H1 (cell line): ENCODE measurements at regions not wholly inside any gene's neighbourhood (a gene's known extent, or its start where the extent isn't known, plus 50 kb on each side); places are given as distances from the start of the nearest gene placed in this dataset.

Experiments used
- CTCF ChIA-PET: fragments of 300-600 bp; sonication (Branson Sonifier 250); formaldehyde crosslinking; loops from one replicate; lab custom pipeline; 2021; ENCODE audit not compliant: partially characterized antibody; lab: Charles Lee
- POLR2A ChIA-PET: fragments of 300-600 bp; sonication (Branson Sonifier 250); formaldehyde crosslinking; loops from one replicate; lab custom pipeline; 2021; ENCODE audit warnings: inconsistent platforms; ENCODE audit not compliant: partially characterized antibody; lab: Charles Lee
- DNase-seq, 2 experiments: peaks; one replicate each; pipeline versions ENCODE4 v3.0.0 to v3.0.0-alpha.2; 2010 to 2022; ENCODE audit warnings: low spot score in 2 of 2, low read depth in 1 of 2, mixed read lengths in 1 of 2
- FAIRE-seq: peaks from 2 replicates; lab custom pipeline; 2011; peaks lifted over from hg19 to GRCh38; lab: Jason Lieb, UNC
- H2AFZ ChIP-seq: 2 replicates; pipeline ENCODE4 v1.8.1; 2012; ENCODE audit warnings: low read length, inconsistent platforms
- H2AK5ac ChIP-seq: 2 replicates; pipeline ENCODE4 v1.6.1; 2013; ENCODE audit warnings: low read depth, low read length
- H2BK120ac ChIP-seq: replicated peaks from 2 replicates; pipeline ENCODE3; 2013; ENCODE audit warnings: low read depth, low read length, inconsistent platforms
- H2BK12ac ChIP-seq: 2 replicates; pipeline ENCODE4 v1.6.1; 2013; ENCODE audit warnings: low read depth, low read length
- H2BK15ac ChIP-seq: 2 replicates; pipeline ENCODE4 v1.6.1; 2013; ENCODE audit warnings: low read length
- H2BK20ac ChIP-seq: 2 replicates; pipeline ENCODE4 v1.6.1; 2013; ENCODE audit warnings: low read length
- H2BK5ac ChIP-seq: 2 replicates; pipeline ENCODE4 v1.6.1; 2013; ENCODE audit warnings: low read depth, low read length
- H3K14ac ChIP-seq: 2 replicates; pipeline ENCODE4 v1.6.1; 2013; ENCODE audit warnings: inconsistent platforms; ENCODE audit not compliant: insufficient read length
- H3K18ac ChIP-seq: 2 replicates; pipeline ENCODE4 v1.6.1; 2013; ENCODE audit warnings: low read length; ENCODE audit errors: extremely low read depth
- H3K23ac ChIP-seq: 2 replicates; pipeline ENCODE4 v1.6.1; 2013; ENCODE audit warnings: inconsistent platforms; ENCODE audit not compliant: insufficient read length
- H3K23me2 ChIP-seq: 2 replicates; pipeline ENCODE4 v1.6.1; 2013; ENCODE audit warnings: low read depth, low read length
- H3K27ac ChIP-seq: 2 replicates; pipeline ENCODE4 v1.6.1; 2011; ENCODE audit warnings: low read depth, low read length, inconsistent platforms
- H3K27me3 ChIP-seq, 4 experiments: replicated peaks in 1 of 4; 1 replicate in 1 of 4; 2 replicates in 3 of 4; pipeline versions ENCODE4 v1.6.1 to v1.8.1; 2011 to 2013; ENCODE audit warnings: low read length in 3 of 4, mild to moderate bottlenecking in 3 of 4, inconsistent platforms in 2 of 4, mixed read lengths in 2 of 4, moderate library complexity in 1 of 4; ENCODE audit not compliant: control insufficient read depth in 3 of 4, insufficient read depth in 3 of 4; ENCODE audit errors: extremely low read depth in 1 of 4
- H3K36me3 ChIP-seq, 4 experiments: 2 replicates each; pipeline versions ENCODE4 v1.6.1 to v1.8.1; 2011 to 2013; ENCODE audit warnings: mild to moderate bottlenecking in 4 of 4, low read length in 3 of 4, moderate library complexity in 2 of 4, control low read depth in 1 of 4, inconsistent platforms in 1 of 4; ENCODE audit not compliant: insufficient read depth in 4 of 4, control insufficient read depth in 2 of 4
- H3K4ac ChIP-seq: replicated peaks from 2 replicates; pipeline ENCODE3; 2013; ENCODE audit warnings: low read length, low read depth, mixed read lengths, inconsistent platforms; ENCODE audit not compliant: insufficient read length
- H3K4me1 ChIP-seq, 4 experiments: replicated peaks in 1 of 4; 1 replicate in 1 of 4; 2 replicates in 3 of 4; pipeline versions ENCODE4 v1.6.1 to v1.8.1; 2011 to 2013; ENCODE audit warnings: low read length in 3 of 4, inconsistent platforms in 2 of 4, mixed read lengths in 1 of 4; ENCODE audit not compliant: insufficient read depth in 4 of 4, control insufficient read depth in 3 of 4
- H3K4me2 ChIP-seq, 2 experiments: 2 replicates each; pipeline versions ENCODE4 v1.6.1 to v1.8.1; 2011 to 2013; ENCODE audit warnings: low read depth in 2 of 2, low read length in 2 of 2, control low read depth in 1 of 2, inconsistent platforms in 1 of 2, mild to moderate bottlenecking in 1 of 2; ENCODE audit not compliant: insufficient read depth in 1 of 2
- H3K4me3 ChIP-seq, 4 experiments: fragments of 200-600, 300-600 bp in 1 of 4; sonication (generic), shearing (Covaris generic), sonication (Bioruptor Twin) in 1 of 4; 2 replicates each; pipeline versions ENCODE4 v1.5.1 to v1.8.1; 2011 to 2016; ENCODE audit warnings: low read length in 4 of 4, low read depth in 3 of 4, control low read depth in 2 of 4, inconsistent platforms in 2 of 4, mild to moderate bottlenecking in 2 of 4, mixed read lengths in 1 of 4, moderate library complexity in 1 of 4; ENCODE audit not compliant: insufficient read depth in 2 of 4; ENCODE audit errors: extremely low read depth in 1 of 4
- H3K56ac ChIP-seq: replicated peaks from 2 replicates; pipeline ENCODE3; 2013; ENCODE audit warnings: low read depth, mild to moderate bottlenecking, mixed read lengths, low read length, inconsistent platforms; ENCODE audit not compliant: insufficient read length
- H3K79me1 ChIP-seq: 2 replicates; pipeline ENCODE4 v1.6.1; 2013; ENCODE audit warnings: low read depth, low read length, control low read depth
- H3K79me2 ChIP-seq, 2 experiments: 2 replicates each; pipeline versions ENCODE4 v1.6.1 to v1.8.1; 2012 to 2013; ENCODE audit warnings: low read length in 2 of 2, mild to moderate bottlenecking in 2 of 2, inconsistent platforms in 1 of 2; ENCODE audit not compliant: insufficient read depth in 2 of 2, control insufficient read depth in 1 of 2
- H3K9ac ChIP-seq, 4 experiments: replicated peaks in 1 of 4; 1 replicate in 1 of 4; 2 replicates in 3 of 4; pipeline versions ENCODE4 v1.6.1 to v1.8.1; 2011 to 2013; ENCODE audit warnings: low read depth in 3 of 4, low read length in 3 of 4, control low read depth in 2 of 4, mild to moderate bottlenecking in 2 of 4, moderate library complexity in 2 of 4, inconsistent platforms in 1 of 4; ENCODE audit errors: extremely low read depth in 1 of 4
- H3K9me3 ChIP-seq, 2 experiments: 2 replicates each; pipeline versions ENCODE4 v1.6.1 to v1.8.1; 2012 to 2013; ENCODE audit warnings: mild to moderate bottlenecking in 2 of 2, moderate library complexity in 2 of 2, control low read depth in 1 of 2, inconsistent platforms in 1 of 2, low read depth in 1 of 2, low read length in 1 of 2, mixed read lengths in 1 of 2; ENCODE audit not compliant: insufficient read depth in 2 of 2
- H4K20me1 ChIP-seq, 2 experiments: replicated peaks in 1 of 2; 2 replicates each; pipeline versions ENCODE3 to v1.8.1; 2011 to 2013; ENCODE audit warnings: inconsistent platforms in 2 of 2, low read length in 2 of 2, mild to moderate bottlenecking in 1 of 2; ENCODE audit not compliant: insufficient read depth in 2 of 2, control insufficient read depth in 1 of 2
- H4K5ac ChIP-seq: 2 replicates; pipeline ENCODE4 v1.6.1; 2013; ENCODE audit warnings: low read length, low read depth, mixed read lengths, inconsistent platforms; ENCODE audit not compliant: insufficient read length
- H4K8ac ChIP-seq: 2 replicates; pipeline ENCODE4 v1.8.0; 2013; ENCODE audit warnings: mild to moderate bottlenecking, moderate library complexity, low read length, inconsistent platforms; ENCODE audit not compliant: insufficient read depth; ENCODE audit errors: extremely low read depth
- H4K91ac ChIP-seq: replicated peaks from 2 replicates; pipeline ENCODE3; 2013; ENCODE audit warnings: low read length, mixed read lengths, inconsistent platforms; ENCODE audit not compliant: insufficient read length
- BCL11A ChIP-seq, 2 experiments: IDR thresholded peaks; one replicate each; pipeline ENCODE4 v1.6.1; 2011; ENCODE audit warnings: low read depth in 2 of 2, low read length in 2 of 2, mild to moderate bottlenecking in 2 of 2
- BRCA1 ChIP-seq: IDR thresholded peaks from 2 replicates; pipeline ENCODE4 v1.6.1; 2012; ENCODE audit warnings: low read depth, low read length, improper control_type of control experiment
- CREB1 ChIP-seq: IDR thresholded peaks from 2 replicates; pipeline ENCODE4 v1.6.1; 2012; ENCODE audit warnings: inconsistent platforms
- FOSL1 ChIP-seq: IDR thresholded peaks from 2 replicates; pipeline ENCODE4 v1.6.1; 2011; ENCODE audit warnings: mild to moderate bottlenecking, low read depth, low read length, moderate library complexity; ENCODE audit not compliant: insufficient read depth
- JUND ChIP-seq: IDR thresholded peaks from 2 replicates; pipeline ENCODE4 v1.6.1; 2011; ENCODE audit warnings: mild to moderate bottlenecking, improper control_type of control experiment, low read length
- RXRA ChIP-seq: IDR thresholded peaks from 2 replicates; pipeline ENCODE4 v1.6.1; 2011; ENCODE audit warnings: low read depth, mild to moderate bottlenecking, low read length, moderate library complexity; ENCODE audit not compliant: insufficient read depth
- SIX5 ChIP-seq: IDR thresholded peaks from 2 replicates; pipeline ENCODE4 v1.6.1; 2011; ENCODE audit warnings: mild to moderate bottlenecking, low read depth, low read length
- YY1 ChIP-seq: IDR thresholded peaks from 2 replicates; pipeline ENCODE4 v1.6.1; 2011; ENCODE audit warnings: low read depth, mild to moderate bottlenecking, low read length
- ZNF274 ChIP-seq: IDR thresholded peaks from 2 replicates; pipeline ENCODE4 v1.7.0; 2012; ENCODE audit warnings: low read length, borderline replicate concordance; ENCODE audit errors: extremely low read depth
- WGBS, 2 experiments: shearing (Covaris generic) in 1 of 2; methylation state at CpG; one replicate each; pipeline versions ENCODE4 v1.1.6 to v1.1.7; 2013 to 2015; ENCODE audit warnings: low lambda C conversion rate in 2 of 2, mixed read lengths in 2 of 2, inconsistent platforms in 1 of 2, low coverage in 1 of 2, missing lambda C conversion rate in 1 of 2; ENCODE audit not compliant: insufficient replicate concordance in 2 of 2, insufficient coverage in 1 of 2, insufficient read length in 1 of 2; ENCODE audit errors: extremely low coverage in 1 of 2, missing lambda C conversion rate in 1 of 2; 5-methylcytosine and 5-hydroxymethylcytosine counted together
- TF ChIP-seq, protein P1 (sequence below): IDR thresholded peaks from 2 replicates; pipeline ENCODE4 v1.6.1; 2011; ENCODE audit warnings: low read depth, mild to moderate bottlenecking, low read length; ENCODE audit not compliant: insufficient read depth
- TF ChIP-seq, protein P2 (sequence below): IDR thresholded peaks from 2 replicates; pipeline ENCODE4 v1.6.1; 2012; ENCODE audit warnings: low read length, inconsistent platforms

GRCh38 chr3:4021162-4021561, 221.9 kb downstream of the LRRN1 start:
- H3K23ac ChIP-seq, result no peak overlapping the region
- no peak overlapping the region for H3K4me2 ChIP-seq
- no peak overlapping the region for H3K18ac ChIP-seq
- H3K56ac ChIP-seq, result no peak overlapping the region
- H4K20me1 ChIP-seq, result no peaks in the 10 kb centered on the region
- DNase-seq, result no peak
- no peak overlapping the region for H2BK5ac ChIP-seq
- POLR2A ChIA-PET, result interaction anchor here (0.7 kb wide), 1 partner anchor 221 kb away, joined by 3 read pairs; no protein-coding TSS in a partner anchor
- TF ChIP-seq RXRA (no peak), SIX5 (no peak), BRCA1 (no peak), FOSL1 (no peak), ZNF274 (no peak), BCL11A (IDR thresholded peaks at IDR 0.05; ENCODE audit: low read depth in 2 of 2, low read length in 2 of 2) (no peak), CREB1 (peak; percentile 40; the same call in 1 of the 2 replicates), JUND (peak; percentile 89), YY1 (no peak)
- TF ChIP-seq, protein P1, sequence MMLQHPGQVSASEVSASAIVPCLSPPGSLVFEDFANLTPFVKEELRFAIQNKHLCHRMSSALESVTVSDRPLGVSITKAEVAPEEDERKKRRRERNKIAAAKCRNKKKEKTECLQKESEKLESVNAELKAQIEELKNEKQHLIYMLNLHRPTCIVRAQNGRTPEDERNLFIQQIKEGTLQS, result 0 out of 2 replicates have a peak, but pooled peaks have one; percentile 11
- TF ChIP-seq, protein P2, sequence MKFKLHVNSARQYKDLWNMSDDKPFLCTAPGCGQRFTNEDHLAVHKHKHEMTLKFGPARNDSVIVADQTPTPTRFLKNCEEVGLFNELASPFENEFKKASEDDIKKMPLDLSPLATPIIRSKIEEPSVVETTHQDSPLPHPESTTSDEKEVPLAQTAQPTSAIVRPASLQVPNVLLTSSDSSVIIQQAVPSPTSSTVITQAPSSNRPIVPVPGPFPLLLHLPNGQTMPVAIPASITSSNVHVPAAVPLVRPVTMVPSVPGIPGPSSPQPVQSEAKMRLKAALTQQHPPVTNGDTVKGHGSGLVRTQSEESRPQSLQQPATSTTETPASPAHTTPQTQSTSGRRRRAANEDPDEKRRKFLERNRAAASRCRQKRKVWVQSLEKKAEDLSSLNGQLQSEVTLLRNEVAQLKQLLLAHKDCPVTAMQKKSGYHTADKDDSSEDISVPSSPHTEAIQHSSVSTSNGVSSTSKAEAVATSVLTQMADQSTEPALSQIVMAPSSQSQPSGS, result peak; percentile 95
- H3K27me3 ChIP-seq, result no peaks in the 10 kb centered on the region
- H2AK5ac ChIP-seq, result no peak overlapping the region
- FAIRE-seq, result no peak
- no peak overlapping the region for H2BK20ac ChIP-seq
- no peak overlapping the region for H4K8ac ChIP-seq
- no peak overlapping the region for H2AFZ ChIP-seq
- no peaks in the 10 kb centered on the region for H3K23me2 ChIP-seq
- H3K36me3 ChIP-seq, result no peaks in the 10 kb centered on the region
- no peak overlapping the region for H3K14ac ChIP-seq
- no peaks in the 10 kb centered on the region for H3K9me3 ChIP-seq
- no peak overlapping the region for H2BK15ac ChIP-seq
- H3K4me3 ChIP-seq, result no peak overlapping the region
- CTCF ChIA-PET, result no interaction called here
- no peak overlapping the region for H3K27ac ChIP-seq
- no peak overlapping the region for H2BK120ac ChIP-seq
- H3K4ac ChIP-seq, result no peak overlapping the region
- no peak overlapping the region for H2BK12ac ChIP-seq
- WGBS, 2 experiments, result 54% methylated on average over 1 of the region's 1 CpG; no CpG with 5 or more reads in 1 of the 2 experiments
- H3K4me1 ChIP-seq, result no peaks in the 10 kb centered on the region
- H4K5ac ChIP-seq, result no peak overlapping the region
- no peaks in the 10 kb centered on the region for H3K79me1 ChIP-seq
- H4K91ac ChIP-seq, result no peak overlapping the region
- H3K79me2 ChIP-seq, result no peaks in the 10 kb centered on the region
- H3K9ac ChIP-seq, result no peak overlapping the region
